ENCODE measurements at regions not wholly inside any gene's neighbourhood (a gene's known extent, or its start where the extent isn't known, plus 50 kb on each side); places are given as distances from the start of the nearest gene placed in this dataset.

DNA sequence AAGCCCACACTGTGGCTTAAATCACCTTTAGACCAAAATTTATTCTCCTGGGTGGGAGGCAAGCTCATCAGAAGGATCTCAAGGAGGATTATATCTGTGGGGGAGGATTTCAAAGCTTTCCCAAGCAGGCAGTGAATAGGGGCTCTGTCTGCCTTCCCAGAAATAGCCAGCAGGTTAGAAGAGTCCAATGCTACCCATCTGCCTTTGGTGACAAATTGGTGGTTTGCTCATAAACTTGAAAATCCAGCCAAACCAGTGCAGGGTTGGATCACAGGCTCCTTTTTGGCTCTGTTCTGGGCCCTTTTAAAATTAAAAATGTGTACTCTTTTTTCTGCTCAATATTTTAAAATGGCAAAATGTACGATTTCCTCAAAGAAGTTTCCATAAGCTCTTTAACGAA lies 118.9 kb upstream of the ZC3H11B start:
- TF ChIP-seq, protein P1, sequence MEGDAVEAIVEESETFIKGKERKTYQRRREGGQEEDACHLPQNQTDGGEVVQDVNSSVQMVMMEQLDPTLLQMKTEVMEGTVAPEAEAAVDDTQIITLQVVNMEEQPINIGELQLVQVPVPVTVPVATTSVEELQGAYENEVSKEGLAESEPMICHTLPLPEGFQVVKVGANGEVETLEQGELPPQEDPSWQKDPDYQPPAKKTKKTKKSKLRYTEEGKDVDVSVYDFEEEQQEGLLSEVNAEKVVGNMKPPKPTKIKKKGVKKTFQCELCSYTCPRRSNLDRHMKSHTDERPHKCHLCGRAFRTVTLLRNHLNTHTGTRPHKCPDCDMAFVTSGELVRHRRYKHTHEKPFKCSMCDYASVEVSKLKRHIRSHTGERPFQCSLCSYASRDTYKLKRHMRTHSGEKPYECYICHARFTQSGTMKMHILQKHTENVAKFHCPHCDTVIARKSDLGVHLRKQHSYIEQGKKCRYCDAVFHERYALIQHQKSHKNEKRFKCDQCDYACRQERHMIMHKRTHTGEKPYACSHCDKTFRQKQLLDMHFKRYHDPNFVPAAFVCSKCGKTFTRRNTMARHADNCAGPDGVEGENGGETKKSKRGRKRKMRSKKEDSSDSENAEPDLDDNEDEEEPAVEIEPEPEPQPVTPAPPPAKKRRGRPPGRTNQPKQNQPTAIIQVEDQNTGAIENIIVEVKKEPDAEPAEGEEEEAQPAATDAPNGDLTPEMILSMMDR (IDR thresholded peaks at IDR 0.05; ENCODE audit: low read depth, low read length, missing control alignments): no peak
- H3K4me3 ChIP-seq (ENCODE audit: low read depth, low read length): no peak overlapping the region
- DNase-seq (ENCODE audit: low read depth): no peak

DNA sequence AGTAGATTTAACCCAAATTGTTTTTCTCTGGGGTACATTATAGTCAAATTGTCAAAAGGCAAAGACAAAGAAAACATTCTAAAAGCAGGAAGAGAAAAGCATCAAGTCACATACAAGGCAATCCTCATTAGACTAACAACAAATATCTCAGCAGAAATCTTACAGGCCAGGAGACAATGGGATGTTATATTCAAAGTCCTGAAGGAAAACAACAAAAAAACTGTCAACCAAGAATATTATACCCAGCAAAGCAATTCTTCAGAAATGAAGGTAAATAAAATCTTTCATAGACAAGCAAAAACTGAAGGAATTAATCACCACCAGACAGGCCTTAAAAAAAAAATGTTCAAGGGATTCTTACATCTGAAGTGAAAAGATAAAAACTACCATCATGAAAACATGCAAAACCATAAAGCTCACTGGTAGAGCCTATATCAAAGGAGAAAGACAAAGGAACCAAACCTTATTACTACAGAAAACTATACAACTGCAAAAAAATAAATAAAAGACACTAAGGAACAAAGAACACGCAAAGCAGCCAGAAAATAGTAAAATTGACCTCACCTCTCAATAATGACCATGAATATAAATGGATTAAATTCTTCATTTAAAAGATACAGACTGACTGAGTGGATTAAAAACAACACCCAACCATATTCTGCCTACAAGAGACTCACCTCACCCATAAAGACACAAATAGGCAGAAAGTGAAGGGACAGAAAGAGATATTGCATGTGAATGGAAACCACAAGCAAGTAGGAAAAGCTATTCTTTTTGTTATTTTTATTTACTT lies 113.8 kb upstream of the ZC3H11B start:
- TF ChIP-seq, protein P1 (IDR thresholded peaks at IDR 0.05; ENCODE audit: low read depth, low read length, missing control alignments): no peak
- DNase-seq (ENCODE audit: low read depth): no peak
- no peak overlapping the region for H3K4me3 ChIP-seq (ENCODE audit: low read depth, low read length)

DNA sequence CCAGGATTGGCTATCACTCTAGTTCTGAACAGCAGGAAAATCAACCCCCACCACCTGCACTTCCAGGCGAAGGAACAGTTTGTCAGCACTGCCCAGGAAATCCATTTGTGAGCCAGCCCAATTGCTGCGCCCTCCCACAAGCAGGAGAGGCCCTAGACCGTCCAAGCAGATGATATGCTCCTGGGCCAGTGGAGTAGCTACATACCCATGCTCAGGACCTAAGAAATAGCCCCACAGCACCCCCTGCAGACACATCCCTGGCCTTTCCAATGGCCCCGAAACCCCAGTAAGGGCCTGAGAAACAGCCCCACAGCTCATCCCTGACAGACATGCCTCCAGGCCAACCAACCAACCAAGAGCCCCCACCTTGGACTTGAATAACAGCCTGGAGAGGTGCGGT lies 111.5 kb upstream of the ZC3H11B start:
- H3K4me3 ChIP-seq (ENCODE audit: low read depth, low read length): no peak overlapping the region
- TF ChIP-seq, protein P1 (IDR thresholded peaks at IDR 0.05; ENCODE audit: low read depth, low read length, missing control alignments): no peak
- no peak for DNase-seq (ENCODE audit: low read depth)

DNA sequence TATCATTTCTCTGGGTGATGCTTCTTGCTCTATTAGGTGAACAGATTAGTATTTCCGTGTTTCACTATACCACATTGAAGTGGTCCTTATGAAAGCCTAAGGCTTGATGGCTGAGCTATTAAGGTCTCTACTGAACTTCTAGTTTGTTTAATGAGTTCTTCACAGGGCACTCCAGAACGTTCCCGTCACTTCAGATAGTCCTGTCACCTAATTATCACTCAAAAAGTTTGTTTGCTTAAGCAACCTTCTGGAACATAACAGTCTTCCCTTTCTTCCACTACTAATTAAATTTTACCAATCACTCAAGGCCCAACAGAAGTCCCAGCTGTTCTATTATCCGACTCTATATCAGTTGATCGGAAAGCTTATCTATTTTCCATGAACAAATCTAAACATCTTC lies 104.6 kb upstream of the ZC3H11B start:
- H3K4me3 ChIP-seq (ENCODE audit: low read depth, low read length): no peak overlapping the region
- no peak for DNase-seq (ENCODE audit: low read depth)
- TF ChIP-seq, protein P1 (IDR thresholded peaks at IDR 0.05; ENCODE audit: low read depth, low read length, missing control alignments): no peak

DNA sequence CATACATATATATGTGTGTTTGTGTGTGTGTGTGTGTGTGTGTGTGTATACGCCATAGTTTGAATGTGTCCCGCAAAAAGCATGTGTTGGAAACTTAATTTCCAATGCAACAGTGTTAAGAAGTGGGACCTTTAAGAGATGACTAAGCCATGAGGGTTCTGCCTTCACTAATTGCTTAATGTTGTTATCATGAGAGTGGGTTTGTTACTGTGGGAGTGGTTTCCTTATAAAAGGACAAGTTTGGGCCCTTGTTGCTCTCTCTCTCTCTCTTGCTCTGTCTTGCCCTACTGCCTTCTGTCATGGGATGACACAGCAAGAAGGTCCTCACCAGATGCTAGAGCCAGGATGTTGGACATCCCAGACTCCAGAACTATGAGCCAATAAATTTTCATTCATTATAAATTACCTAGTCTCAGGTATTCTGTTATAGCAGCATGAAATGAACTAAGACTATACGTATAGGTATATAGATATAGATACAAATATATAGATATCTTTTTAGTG lies 103.8 kb upstream of the ZC3H11B start:
- no peak overlapping the region for H3K4me3 ChIP-seq (ENCODE audit: low read depth, low read length)
- TF ChIP-seq, protein P1 (IDR thresholded peaks at IDR 0.05; ENCODE audit: low read depth, low read length, missing control alignments): no peak
- no peak for DNase-seq (ENCODE audit: low read depth)

DNA sequence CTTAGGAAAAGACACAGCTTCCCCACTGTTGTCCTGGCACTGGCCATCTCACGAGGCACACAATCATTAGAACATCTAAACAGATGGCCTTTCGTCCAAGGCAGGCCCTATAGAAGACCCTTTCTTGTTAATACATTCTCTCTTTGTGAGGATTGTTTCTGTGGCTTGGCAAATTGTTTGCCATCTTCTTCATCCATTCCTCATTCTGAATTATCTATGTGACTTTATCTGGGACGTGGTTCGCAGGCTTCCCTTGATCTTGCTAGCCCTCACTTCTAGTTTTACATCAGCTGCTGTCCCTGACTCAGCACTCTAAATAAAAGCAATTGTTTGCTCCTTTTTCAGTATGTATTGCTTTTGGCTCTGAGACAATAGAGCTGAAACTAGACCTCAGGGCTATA lies 101.1 kb upstream of the ZC3H11B start:
- no peak for DNase-seq (ENCODE audit: low read depth)
- H3K4me3 ChIP-seq (ENCODE audit: low read depth, low read length): no peak overlapping the region
- TF ChIP-seq, protein P1 (IDR thresholded peaks at IDR 0.05; ENCODE audit: low read depth, low read length, missing control alignments): no peak

DNA sequence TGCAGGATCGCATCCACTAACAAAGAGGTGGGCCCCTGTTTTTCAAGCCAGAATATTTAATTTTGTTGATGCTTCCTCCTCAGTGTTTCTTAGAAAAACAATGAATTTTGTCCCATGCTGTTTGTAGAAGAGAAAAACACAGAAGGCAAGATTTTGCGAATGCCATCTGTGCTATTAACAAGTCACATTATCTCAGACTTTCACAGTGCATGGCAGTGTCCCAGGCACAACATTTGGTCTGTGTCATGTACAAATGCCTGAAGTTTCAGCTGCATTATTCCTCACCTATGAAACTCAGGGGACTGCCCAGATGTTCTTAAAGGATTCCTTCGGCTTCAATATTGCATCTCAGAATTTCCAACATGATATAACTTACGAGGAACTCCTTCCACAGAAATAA lies 99.6 kb upstream of the ZC3H11B start:
- TF ChIP-seq, protein P1 (IDR thresholded peaks at IDR 0.05; ENCODE audit: low read depth, low read length, missing control alignments): no peak
- H3K4me3 ChIP-seq (ENCODE audit: low read depth, low read length): no peak overlapping the region
- no peak for DNase-seq (ENCODE audit: low read depth)
